GM13976 (cell line): ENCODE measurements at regions not wholly inside any gene's neighbourhood (a gene's known extent, or its start where the extent isn't known, plus 50 kb on each side); places are given as distances from the start of the nearest gene placed in this dataset.
"Not testable (repeated sequence)": the region's sequence is repeated elsewhere in the genome, so short reads cannot be mapped to it uniquely, and the experiment has no call there.

Source experiments
- DNase-seq: peaks from one replicate; pipeline ENCODE4 v3.0.0; 2012; ENCODE audit warnings: low spot score
- CTCF ChIP-seq: IDR thresholded peaks from 2 replicates; pipeline ENCODE4 v1.5.1; 2012; ENCODE audit warnings: borderline replicate concordance, mild to moderate bottlenecking; ENCODE audit not compliant: insufficient read depth; ENCODE audit errors: extremely low read depth, missing control alignments, control extremely low read depth
- in situ Hi-C: fragments of 300-500 bp; cut with MboI; formaldehyde crosslinking; loops from one replicate; pipeline ENCODE4 v1.12.0; 2022; ENCODE audit warnings: low sequenced_read_pairs, mixed read lengths, inconsistent platforms; ENCODE audit not compliant: unreplicated experiment

- DNase-seq = no peak
- no peak for TF ChIP-seq CTCF
- in situ Hi-C loops = no loop called here
These were observed 108.6 kb upstream of the ZEB2 start for GRCh38 chr2:144628566-144628965.

GRCh38 chr2:144625626-144626025 lies 105.7 kb upstream of the ZEB2 start:
- in situ Hi-C loops = no loop called here
- DNase-seq = no peak
- no peak for TF ChIP-seq CTCF

- DNase-seq = no peak
- no peak for TF ChIP-seq CTCF
- in situ Hi-C loops = no loop called here
These were observed 105.3 kb upstream of the ZEB2 start for GRCh38 chr2:144625226-144625625.

GRCh38 chr2:144624451-144624850 lies 104.5 kb upstream of the ZEB2 start:
- in situ Hi-C loops = no loop called here
- no peak for DNase-seq
- TF ChIP-seq CTCF = no peak

GRCh38 chr2:144622373-144622772 lies 102.5 kb upstream of the ZEB2 start:
- DNase-seq, in situ Hi-C loops: not testable (repeated sequence)

GRCh38 chr2:144621266-144621665 lies 101.3 kb upstream of the ZEB2 start:
- DNase-seq = no peak
- no peak for TF ChIP-seq CTCF
- in situ Hi-C loops = no loop called here

GRCh38 chr2:144619760-144620159 lies 99.8 kb upstream of the ZEB2 start:
- TF ChIP-seq CTCF = no peak
- in situ Hi-C loops = no loop called here
- DNase-seq = no peak

- in situ Hi-C loops = not testable (repeated sequence)
These were observed 97.3 kb upstream of the ZEB2 start for GRCh38 chr2:144617171-144617570.

More at GRCh38 chr2:144617171-144617570, 97.3 kb upstream of the ZEB2 start:
- DNase-seq = not testable (repeated sequence)
